Activated naive CD8-positive, alpha-beta T cell treated with anti-CD3 and anti-CD28 coated beads, Interleukin-2, amount 50 U/mL, for 16 hours (primary cell): ENCODE measurements at regions not wholly inside any gene's neighbourhood (a gene's known extent, or its start where the extent isn't known, plus 50 kb on each side); places are given as distances from the start of the nearest gene placed in this dataset.

ENCODE experiments used
- DNase-seq: peaks from one replicate; pipeline ENCODE4 v3.0.0-alpha.2; 2020; ENCODE audit warnings: low read depth, low spot score

DNA sequence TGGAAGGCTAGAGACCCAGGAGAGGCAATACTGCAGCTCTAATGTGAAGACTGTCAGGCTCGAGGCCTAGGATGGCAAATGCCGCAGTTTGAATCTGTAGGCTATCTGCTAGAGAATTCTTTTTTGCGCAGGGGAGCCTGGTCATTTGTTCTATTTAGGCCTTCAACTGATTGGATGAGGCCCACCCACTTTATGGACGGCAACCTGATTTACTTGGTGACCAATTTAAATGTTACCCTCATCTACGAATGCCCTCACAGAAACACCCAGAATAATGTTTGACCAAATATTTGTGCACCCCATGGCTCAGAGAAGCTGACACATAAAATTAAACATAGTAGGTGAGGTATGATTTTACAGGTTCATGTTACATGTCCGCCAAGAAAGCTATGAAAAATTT, 300.7 kb upstream of the GRM7 start:
- DNase-seq = no peak

DNA sequence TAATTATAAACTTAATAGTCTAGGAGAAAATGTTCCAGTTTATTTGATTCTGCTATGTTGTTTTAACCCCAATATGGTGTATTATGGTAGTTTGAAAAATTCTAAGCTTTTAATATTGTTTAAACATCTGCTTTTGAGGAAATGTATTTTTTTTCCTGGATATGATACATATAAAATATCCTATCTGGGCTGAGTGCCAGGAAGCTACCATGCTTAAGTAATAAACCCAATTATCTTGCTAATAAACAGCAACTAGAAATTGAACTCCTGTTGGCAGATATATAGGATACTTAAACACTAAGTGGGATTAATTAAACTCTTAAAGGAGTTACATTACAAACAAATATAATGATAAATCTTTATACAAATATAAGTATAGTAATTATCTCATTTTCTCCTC, 293.7 kb upstream of the GRM7 start:
- no peak for DNase-seq

DNA sequence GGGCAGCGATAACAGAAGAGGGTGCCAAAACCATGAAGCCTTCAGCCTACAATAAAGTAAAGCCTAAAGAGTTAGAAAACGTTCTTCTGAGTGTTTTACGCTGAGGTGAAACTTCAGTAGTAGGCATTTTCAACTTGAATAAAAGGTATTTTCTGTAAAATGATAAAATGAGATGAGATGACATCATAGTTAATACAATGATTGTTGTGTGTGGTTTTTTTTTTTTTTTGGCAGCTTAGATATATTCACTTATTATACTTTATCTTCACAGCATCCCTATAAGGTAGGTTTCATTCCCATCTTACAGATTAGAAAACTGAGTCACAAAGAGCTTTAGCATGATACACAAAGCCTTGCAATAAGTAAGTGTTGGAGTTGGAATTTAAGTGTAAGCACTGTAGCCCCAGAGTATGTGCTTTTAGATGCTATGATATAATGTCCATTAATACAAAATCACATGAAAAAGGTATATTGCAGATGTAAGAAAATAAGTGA, 291.9 kb upstream of the GRM7 start:
- DNase-seq = no peak

DNA sequence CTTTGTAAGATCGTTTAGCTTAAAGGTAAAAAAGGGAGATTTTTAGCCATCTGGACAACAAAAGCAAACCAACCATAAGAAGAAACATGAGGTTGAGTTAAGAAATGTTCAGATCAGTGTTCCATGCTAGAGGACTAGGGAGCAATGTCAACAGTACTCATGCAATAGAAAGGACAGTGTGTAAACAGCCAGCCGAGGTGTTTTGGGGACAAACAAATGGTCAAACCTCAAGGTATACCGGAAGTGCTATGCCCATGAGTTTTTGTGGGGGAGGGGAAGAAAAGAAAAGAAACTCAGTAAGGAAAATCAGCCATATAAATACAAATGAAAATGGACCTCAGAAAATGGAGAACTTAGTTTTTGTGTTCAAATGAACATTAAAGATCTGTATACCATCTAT, 289.5 kb upstream of the GRM7 start:
- no peak for DNase-seq

DNA sequence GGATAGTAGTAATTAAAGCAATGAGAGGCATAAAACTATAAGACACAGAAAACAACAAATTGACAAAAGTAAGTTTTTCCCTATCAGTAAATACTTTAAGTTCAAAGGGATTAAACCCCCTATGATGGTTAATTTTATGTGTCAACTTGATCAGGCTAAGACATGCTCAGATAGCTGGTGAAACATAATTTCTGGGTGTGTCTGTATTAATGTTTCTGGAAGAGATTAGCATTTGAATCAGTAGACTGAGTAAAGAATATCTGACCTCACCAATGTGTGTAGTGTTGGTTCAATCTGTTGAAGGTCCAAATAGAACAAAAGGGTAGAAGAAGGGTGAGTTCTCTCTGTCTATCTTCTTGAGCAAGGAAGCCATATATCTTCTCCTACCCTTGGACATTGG, 283.3 kb upstream of the GRM7 start:
- no peak for DNase-seq

DNA sequence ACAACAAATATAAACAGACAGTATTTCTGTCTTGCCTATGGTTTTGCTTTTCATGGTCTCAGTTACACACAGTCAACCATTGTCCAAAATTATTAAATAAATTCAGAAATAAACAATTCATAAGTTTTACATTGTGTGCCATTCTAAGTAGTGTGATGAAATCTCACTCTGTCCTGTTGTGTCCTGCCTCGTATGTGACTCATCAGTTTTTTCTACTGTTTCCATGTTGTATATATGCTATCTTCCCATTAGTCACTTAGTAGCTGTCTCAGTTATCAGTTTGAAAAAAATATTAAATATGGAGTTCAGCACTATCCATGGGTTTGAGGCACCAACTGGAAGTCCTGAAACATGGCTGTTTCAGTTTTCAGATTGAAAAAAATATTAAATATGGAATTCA, 282.4 kb upstream of the GRM7 start:
- no peak for DNase-seq

DNA sequence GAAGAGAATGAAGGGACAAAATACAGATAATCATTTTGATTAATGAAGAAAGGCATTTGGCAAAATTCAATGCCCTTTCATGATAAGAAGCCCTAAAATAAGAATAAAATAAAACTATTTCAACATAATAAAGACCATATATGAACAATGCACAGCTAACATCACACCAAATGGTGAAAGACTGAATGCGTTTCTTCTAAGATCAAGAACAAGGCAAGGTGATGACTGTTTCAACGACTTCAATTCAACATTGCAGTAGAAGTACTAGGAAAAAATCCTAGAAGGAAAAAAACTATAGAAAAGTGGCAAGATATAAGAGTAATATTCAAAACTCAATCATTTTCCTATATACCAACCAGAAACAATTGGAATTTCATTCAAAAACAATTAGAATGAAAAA, 280.1 kb upstream of the GRM7 start:
- no peak for DNase-seq

DNA sequence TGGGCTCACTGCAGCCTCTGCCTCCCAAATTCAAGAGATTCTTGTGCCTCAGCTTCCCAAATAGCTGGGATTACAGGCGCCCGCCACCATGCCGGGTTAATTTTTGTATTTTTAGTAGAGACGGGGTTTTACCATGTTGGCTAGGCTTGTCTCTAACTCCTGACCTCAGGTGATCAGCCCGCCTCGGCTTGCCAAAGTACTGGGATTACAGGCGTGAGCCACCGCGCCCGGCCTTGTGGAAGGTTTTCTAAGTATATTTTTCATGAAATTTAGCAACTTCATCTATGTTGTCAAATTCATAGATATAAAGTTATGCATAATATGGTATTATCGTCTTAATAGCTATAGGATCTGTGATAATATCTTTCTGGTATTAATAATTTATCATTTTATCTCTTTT, 275.6 kb upstream of the GRM7 start:
- DNase-seq = no peak

DNA sequence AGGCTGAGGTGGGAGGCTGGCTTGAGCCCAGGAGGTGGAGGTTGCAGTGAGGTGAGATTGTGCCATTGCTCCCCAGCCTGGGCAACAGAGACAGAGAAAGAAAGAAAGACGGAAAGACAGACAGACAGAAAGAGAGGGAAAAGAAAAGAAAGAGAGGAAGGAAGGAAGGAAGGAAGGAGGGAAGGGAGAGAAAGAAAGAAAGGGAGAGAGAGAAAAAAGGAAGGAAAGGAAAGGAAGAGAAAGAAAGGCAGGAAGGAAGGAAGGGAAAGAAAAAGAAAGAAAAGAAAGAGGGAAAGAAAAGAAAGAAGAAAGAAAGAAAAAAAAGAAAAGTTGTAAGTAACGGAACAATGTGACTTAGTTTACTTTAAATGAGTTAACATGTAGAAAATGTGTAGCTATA, 260.7 kb upstream of the GRM7 start:
- no peak for DNase-seq

DNA sequence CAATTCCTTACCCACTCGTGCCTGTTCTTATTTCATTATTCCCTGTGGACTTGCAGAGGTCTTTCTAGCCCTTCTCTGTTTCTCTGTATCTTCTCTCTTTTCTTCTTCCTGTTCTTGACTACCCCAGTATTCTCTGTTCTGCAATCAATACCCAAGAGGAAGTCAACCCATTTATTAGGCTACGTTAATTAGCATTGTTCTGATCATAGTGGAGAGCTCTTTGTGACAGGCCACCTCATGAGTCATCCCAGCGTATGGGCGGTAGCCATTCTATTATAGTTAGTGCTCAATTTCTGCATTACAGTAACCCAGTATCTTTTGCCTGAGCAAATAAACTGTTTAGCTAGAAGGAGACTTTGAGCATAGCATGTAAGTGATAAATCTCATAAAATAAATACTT, 259.5 kb upstream of the GRM7 start:
- no peak for DNase-seq

DNA sequence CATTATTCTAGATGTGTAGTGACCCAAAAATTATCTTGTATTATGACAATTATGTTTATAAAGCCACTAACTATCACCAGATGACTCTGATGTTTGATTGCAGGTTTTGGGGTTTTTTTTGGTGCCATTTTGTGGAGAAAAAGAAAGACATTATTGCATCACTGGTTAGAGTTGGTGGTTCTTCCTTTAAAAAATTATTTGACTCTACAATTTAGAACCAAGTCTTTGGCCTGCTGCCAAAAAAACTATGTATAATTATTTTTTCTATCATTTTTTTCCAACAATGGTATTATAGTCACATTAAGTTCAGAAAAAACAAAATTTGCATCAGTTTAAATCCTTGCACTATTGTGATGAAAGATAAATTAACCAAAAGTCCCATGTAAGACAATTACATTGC, 258.6 kb upstream of the GRM7 start:
- DNase-seq = no peak

DNA sequence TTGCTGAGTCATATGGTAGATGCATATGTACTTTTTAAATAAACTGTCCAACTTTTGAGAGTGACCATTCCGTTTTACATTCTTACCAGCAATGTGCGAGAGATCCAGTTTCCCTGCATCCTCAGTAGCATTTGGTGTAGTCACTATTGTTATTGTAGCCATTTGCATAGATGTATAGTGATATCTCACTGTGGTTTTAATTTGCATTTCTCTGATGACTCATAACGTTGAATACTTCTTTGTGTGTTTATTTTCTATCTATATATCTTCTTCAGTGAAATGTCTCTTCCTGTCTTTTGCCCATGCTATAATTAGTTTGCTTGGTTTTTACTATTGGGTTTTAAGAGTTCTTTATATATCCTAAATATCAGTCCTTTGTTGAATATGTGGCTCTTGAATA, 255.7 kb upstream of the GRM7 start:
- no peak for DNase-seq

DNA sequence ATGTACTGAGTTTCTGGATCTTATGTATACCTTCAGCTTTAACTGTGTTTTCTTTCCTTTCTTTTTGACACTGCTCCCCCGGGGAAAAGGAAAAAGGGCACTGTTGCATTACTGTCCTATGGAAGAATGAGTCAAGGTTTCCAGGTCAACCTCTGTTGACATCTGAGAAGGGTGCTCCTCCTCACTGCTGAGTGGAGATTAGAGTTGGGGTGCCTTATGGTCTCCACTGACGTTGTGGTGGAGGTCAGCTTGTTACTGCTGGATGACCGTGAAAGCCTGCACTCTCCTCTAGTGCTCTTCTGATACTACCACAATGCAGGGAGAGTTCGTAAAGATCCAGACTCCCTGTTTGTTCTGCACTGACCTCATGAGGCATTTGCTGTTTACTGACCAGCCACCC, 252.1 kb upstream of the GRM7 start:
- no peak for DNase-seq

DNA sequence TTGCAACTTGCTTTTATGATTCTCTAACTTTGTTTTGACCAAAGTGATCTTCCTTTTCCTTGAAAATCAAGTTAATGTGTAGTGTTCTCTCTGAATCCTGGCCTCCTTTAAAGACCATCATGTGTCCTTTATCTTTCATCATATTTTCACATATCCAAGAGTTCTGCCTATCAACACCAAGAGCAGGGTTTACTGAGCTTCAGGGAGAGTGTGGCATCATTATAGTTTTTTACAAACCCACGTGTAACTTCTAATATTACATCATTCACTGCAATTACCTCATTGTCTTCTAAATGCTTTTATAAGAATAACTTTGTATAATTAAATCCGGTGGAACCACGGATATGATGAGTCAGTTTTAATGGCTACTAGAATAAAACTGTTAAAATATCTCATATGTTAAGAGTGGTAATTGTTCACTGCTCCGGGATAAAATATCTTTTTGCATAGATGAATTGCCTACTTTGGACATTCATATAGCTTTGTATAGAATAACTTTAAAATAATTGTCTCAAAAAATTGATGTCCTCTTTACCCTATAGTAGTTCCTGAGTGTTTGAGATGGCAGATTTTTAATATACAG, 248.8 kb upstream of the GRM7 start:
- no peak for DNase-seq

DNA sequence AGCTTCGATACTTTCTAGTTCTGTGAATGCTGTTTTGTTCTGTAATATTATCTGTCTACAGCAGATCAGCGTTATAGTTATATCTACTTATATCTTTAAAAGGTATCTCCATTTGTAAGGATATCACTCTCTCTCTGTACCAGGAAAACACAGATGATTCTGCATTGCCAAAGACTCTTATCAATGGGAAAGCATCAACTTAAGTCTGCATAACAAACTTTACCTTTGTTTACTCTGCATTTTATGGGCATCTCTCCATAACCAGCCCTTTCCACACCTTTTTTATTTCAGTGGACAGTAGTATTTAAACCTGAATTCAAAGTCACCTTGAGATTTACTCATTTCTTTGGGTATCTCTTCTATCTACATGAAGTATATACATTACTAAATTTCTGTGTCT, 238.7 kb upstream of the GRM7 start:
- no peak for DNase-seq

DNA sequence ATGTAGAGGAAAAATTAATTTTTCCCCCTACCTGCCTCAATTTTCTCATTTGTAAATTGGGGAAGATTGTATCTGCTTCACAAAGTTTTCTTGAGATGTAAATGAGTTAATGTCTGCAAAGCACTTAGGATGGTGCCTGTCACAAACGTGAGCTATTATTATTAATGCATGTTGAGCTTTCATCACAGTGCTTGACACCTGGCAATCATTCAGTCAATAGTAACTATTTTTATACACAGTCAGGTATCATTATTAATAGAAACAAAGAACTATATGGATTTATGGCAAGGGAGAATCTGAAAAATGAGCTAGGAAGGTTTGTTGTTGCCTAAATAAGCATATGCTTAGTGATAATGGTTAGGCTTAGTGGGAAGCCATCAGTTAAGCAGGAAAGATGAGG, 238.2 kb upstream of the GRM7 start:
- DNase-seq = no peak

DNA sequence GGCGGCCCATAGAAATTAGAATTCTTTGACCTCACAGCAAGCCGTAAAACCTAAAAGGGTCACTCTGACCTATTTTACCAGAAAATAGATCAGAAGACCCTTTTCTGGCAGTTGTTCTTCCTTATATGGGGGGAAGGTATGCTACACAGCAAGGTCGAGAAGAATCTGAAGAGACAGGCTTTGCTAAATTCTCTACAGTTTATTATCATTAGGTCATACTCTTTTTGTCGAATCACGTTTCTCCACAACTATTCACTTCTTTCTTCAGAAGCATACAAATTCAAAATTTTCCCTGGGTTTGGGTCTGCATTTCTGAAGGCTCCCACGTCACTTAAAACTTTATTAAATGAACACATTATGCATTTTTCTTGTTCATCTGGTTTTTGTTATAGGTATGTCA, 229.5 kb upstream of the GRM7 start:
- no peak for DNase-seq

DNA sequence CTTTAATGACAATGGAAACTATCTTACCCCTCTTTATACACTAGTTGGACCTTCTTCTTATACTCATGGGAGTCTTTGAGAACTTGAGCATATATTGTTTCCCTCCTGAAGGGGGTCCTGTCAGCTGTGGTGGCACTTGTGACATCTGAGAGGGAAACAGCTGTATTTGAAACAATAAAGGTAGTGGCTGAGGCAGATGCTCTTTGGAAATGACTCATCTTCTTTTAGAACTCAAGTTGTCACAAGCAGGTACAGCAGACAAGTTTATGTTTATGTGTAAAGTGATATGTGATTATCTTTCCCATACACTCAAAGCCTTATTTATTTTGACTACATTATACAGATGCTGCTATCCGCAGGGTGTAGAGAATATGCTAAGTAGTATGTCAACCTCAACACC, 220.0 kb upstream of the GRM7 start:
- DNase-seq = no peak

DNA sequence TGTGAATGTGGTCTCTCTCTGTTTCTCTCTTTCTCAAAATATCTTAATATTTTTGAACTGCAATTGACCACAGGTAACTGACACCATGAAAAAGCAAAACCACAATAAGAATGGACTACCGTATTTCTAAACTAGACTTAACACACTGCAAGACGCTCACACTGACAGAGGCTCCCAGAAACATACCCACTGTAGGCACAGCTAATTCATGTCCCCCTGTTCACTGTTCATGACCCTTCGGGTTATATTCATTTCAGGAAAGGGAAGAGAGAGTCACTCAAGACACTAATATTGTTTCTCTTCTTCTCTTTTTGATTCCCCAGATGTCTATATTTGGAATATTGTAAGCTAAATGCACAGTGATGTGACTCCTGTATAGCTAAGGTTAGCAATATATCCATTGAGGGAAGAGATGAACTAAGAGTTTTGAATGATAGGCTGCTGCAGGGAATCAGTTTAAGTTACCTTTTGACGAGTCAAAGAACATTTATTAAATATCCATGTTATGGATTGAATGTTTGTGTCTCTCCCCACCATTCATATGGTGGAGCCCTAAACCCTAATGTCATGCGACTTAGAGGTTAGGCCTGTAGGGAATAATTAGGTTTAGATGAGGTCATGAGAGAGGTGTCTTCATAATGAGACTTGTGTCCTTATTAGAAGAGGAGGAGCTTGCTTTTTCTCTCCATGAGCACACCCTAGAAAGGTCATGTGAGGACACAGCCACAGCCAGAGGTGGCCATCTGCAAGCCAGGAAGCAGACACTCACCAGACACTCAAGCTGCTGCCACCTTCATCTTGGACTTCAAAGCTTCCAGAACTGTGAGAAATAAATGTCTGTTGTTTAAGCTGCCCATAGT, 216.6 kb upstream of the GRM7 start:
- no peak for DNase-seq

DNA sequence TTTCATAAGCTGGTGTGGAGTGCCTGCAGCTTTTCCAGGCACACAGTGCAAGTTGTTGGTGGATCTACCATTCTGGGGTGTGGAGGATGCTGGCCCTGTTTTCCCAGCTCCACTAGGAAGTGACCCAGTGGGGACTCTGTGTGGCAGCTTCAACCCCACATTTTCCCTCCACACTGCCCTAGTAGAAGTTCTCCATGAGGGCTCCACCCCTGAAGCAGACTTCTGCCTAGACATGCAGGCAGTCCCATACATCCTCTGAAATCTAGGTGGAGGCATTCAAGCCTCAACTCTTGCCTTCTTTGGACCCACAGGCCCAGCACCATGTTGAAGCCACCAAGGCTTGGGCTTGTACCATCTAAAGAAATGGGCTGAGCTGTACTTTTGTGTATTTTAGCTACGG, 206.2 kb upstream of the GRM7 start:
- no peak for DNase-seq

DNA sequence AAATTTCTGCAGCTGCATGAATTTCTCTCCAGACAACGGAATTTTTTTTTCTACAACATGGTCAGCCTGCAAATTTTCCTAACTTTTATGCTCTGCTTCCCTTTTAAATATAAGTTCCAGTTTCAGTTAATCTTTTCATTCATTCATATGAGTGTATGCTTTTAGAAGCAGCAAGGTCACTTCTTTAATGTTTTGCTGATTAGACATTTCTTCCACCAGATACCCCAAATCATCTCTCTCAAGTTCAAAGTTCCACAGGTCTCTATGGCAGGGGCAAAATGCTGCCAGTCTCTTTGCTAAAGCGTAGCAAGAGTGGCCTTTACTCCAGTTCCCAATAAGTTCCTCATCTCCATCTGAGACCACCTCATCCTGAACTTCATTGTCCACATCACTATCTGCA, 205.6 kb upstream of the GRM7 start:
- no peak for DNase-seq

DNA sequence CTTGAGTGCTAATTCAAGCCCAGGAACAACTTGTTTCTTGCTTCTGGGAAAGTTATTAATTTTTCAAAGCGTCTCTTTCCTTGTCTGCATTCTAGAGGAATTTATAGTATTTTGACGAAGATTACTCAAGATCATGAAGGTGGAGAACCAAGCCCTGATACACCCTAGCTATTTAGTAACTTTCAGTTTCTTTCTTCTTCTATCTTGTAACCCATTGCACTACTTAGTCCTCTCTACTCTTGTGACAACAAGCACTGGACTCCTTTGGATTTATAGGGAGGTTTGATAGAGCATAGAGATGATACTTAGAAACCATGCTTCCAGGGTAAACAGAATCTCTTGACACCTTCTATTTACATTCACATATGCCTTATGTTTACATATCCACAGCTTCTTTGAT, 203.3 kb upstream of the GRM7 start:
- DNase-seq = no peak

DNA sequence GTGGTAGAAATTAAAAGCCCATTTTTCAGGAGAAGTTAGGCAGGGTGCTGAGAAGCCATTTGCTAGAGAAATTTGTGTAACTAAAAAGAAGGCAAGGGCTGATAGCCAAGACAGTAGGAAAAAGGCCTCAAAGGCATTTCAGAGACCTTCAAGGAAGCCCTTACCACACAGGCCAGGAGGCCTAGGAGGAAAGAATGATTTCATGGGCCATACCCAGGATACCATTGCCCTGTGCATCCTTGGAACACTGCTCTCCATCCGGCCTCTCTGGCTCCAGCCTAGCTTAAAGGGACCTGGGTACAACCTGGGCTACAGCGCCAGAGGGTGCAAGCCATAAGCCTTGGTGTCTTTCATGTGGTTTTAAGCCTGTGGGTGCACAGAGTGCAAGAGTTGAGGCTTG, 193.6 kb upstream of the GRM7 start:
- no peak for DNase-seq

DNA sequence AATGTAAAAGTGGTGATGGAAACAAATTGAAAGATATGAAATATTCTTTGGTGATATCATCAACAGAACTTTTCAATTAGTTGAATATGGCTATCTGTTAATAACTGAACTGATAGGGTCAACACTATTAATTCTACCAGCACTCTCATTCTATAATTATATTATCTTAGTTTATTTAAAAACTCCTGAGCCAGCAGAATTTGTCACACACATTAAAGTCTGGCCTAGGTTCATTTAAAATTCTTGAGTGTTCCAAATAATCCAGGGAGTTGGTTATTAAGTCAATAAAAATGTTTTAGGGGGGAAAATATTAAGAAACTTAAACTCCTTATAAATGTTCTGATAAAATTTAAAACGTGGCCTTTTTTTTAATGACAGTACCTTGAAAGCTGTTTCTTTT, 189.6 kb upstream of the GRM7 start:
- DNase-seq = no peak
